Breast epithelium (tissue), 3 donors: ENCODE measurements at regions not wholly inside any gene's neighbourhood (a gene's known extent, or its start where the extent isn't known, plus 50 kb on each side); places are given as distances from the start of the nearest gene placed in this dataset.

Experiments
- POLR2A ChIP-seq: fragments of 450-650 bp; IDR thresholded peaks from one replicate; pipeline ENCODE4 v1.6.1; 2016; ENCODE audit warnings: antibody characterized with exemption, mild to moderate bottlenecking, moderate library complexity
- POLR2AphosphoS5 ChIP-seq, 3 donors: sonication (generic); formaldehyde crosslinking; IDR thresholded peaks; one replicate each; pipeline ENCODE4 v1.6.1; 2017; ENCODE audit warnings: antibody characterized with exemption in 3 of 3
- TF ChIP-seq, protein P1 (sequence below), 3 donors: fragments of 450-650 bp; IDR thresholded peaks; one replicate each; pipeline ENCODE4 v1.5.1; 2016 to 2017; ENCODE audit warnings: antibody characterized with exemption in 3 of 3, mild to moderate bottlenecking in 3 of 3, moderate library complexity in 3 of 3

- TF ChIP-seq, protein P1, sequence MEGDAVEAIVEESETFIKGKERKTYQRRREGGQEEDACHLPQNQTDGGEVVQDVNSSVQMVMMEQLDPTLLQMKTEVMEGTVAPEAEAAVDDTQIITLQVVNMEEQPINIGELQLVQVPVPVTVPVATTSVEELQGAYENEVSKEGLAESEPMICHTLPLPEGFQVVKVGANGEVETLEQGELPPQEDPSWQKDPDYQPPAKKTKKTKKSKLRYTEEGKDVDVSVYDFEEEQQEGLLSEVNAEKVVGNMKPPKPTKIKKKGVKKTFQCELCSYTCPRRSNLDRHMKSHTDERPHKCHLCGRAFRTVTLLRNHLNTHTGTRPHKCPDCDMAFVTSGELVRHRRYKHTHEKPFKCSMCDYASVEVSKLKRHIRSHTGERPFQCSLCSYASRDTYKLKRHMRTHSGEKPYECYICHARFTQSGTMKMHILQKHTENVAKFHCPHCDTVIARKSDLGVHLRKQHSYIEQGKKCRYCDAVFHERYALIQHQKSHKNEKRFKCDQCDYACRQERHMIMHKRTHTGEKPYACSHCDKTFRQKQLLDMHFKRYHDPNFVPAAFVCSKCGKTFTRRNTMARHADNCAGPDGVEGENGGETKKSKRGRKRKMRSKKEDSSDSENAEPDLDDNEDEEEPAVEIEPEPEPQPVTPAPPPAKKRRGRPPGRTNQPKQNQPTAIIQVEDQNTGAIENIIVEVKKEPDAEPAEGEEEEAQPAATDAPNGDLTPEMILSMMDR (IDR thresholded peaks at IDR 0.05), result no peak
- TF ChIP-seq POLR2A, result no peak
- TF ChIP-seq POLR2AphosphoS5 (IDR thresholded peaks at IDR 0.05), result no peak
Measured at GRCh38 chr10:44706745-44707144, 204.4 kb upstream of the TMEM72 start.
